ENCODE measurements at regions not wholly inside any gene's neighbourhood (a gene's known extent, or its start where the extent isn't known, plus 50 kb on each side); places are given as distances from the start of the nearest gene placed in this dataset.

DNA sequence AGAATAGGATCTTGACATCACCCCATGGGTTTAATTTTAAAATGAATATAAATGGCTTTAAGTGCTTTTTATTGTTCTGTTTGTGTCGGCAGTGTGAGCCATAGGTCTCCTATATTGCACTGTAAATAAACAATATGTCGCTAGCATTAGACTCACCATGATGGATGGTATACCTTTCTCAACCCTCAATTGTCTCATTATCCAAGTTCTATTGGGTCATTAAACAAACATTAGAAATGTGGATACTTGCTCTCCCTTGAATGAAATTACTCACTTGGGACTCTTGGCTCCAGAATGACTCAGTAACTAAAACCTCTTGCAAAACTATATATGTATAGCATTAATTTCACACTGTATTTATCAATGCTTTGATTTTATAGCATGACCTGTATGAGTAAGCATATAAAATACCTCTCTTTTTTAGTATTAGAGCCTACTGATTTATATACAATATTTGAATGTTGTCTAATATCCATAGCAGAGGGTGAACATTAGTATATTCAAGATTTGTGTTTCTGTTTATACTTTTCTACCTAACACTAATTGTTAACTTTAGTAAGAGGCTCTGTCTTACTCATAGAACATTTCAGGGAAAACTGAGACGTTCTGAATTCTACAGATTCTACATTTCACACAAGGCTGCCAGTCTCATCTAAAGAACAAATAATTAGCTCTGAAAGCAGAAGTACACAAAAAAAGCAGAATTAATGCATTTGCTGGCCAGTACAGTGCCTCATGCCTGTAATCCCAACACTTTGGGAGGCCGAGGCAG, 303.8 kb upstream of the PRR16 start:
- Mint-ChIP-seq H3K4me1 (ENCODE audit: low read depth) (no peaks in the 10 kb centered on the region), H3K36me3 (ENCODE audit: insufficient read depth) (no peaks in the 10 kb centered on the region), H3K27ac (no peak overlapping the region), H3K9me3 (ENCODE audit: low read depth) (no peaks in the 10 kb centered on the region), H3K27me3 (no peaks in the 10 kb centered on the region), H3K4me3 (ENCODE audit: low read depth) (no peak overlapping the region)
- TF ChIP-seq, protein P1, sequence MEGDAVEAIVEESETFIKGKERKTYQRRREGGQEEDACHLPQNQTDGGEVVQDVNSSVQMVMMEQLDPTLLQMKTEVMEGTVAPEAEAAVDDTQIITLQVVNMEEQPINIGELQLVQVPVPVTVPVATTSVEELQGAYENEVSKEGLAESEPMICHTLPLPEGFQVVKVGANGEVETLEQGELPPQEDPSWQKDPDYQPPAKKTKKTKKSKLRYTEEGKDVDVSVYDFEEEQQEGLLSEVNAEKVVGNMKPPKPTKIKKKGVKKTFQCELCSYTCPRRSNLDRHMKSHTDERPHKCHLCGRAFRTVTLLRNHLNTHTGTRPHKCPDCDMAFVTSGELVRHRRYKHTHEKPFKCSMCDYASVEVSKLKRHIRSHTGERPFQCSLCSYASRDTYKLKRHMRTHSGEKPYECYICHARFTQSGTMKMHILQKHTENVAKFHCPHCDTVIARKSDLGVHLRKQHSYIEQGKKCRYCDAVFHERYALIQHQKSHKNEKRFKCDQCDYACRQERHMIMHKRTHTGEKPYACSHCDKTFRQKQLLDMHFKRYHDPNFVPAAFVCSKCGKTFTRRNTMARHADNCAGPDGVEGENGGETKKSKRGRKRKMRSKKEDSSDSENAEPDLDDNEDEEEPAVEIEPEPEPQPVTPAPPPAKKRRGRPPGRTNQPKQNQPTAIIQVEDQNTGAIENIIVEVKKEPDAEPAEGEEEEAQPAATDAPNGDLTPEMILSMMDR (IDR thresholded peaks at IDR 0.05; ENCODE audit: unreplicated experiment): no peak
- DNase-seq (ENCODE audit: low spot score, unreplicated experiment): no peak

DNA sequence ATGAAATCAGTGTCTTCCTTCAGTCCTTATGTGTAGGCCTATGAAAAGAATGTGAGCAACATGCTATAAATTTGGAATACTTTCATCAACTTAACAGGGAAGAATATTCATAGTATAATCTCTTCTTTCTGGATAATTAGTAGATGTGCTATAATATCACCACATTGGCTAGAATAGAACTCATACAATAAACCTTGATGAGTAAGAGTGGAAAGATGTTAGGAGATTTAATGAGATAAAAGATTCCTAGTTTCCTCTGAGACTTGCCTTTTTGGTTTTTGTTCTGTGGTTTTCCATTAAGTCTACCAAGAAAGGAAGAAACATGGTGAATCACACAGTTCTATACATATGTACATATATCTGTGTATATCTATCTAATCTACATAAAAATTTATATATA, 301.8 kb upstream of the PRR16 start:
- TF ChIP-seq, protein P1 (IDR thresholded peaks at IDR 0.05; ENCODE audit: unreplicated experiment): no peak
- no peak overlapping the region for H3K4me3 Mint-ChIP-seq (ENCODE audit: low read depth)
- DNase-seq (ENCODE audit: low spot score, unreplicated experiment): no peak
- H3K4me1 Mint-ChIP-seq (ENCODE audit: low read depth): no peaks in the 10 kb centered on the region
- H3K9me3 Mint-ChIP-seq (ENCODE audit: low read depth): no peaks in the 10 kb centered on the region
- H3K27ac Mint-ChIP-seq: no peak overlapping the region
- no peaks in the 10 kb centered on the region for H3K36me3 Mint-ChIP-seq (ENCODE audit: insufficient read depth)
- no peaks in the 10 kb centered on the region for H3K27me3 Mint-ChIP-seq

DNA sequence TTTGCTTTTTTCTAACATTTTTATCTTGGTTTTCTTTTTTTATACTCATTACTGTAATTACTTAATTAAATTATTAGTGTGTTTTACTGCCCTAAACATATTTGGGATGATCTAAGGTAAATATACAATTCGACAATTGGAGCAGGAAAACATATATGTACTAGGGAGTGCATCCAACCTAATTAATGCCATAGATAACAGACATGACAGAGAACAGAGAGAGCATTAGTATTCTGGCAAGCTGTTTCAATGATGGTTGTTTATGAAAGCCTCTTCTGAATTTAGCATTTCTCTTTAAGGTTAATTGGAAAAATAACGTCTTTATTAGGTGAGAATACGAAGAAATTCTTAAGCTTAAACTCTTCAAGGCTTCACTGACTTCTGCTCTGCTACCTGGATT, 300.1 kb upstream of the PRR16 start:
- Mint-ChIP-seq H3K4me1 (ENCODE audit: low read depth) (no peaks in the 10 kb centered on the region), H3K36me3 (ENCODE audit: insufficient read depth) (no peaks in the 10 kb centered on the region), H3K27ac (peak overlapping the region; percentile 4), H3K4me3 (ENCODE audit: low read depth) (no peak overlapping the region), H3K27me3 (no peaks in the 10 kb centered on the region), H3K9me3 (ENCODE audit: low read depth) (no peaks in the 10 kb centered on the region)
- TF ChIP-seq, protein P1 (IDR thresholded peaks at IDR 0.05; ENCODE audit: unreplicated experiment): no peak
- DNase-seq (ENCODE audit: low spot score, unreplicated experiment): no peak

DNA sequence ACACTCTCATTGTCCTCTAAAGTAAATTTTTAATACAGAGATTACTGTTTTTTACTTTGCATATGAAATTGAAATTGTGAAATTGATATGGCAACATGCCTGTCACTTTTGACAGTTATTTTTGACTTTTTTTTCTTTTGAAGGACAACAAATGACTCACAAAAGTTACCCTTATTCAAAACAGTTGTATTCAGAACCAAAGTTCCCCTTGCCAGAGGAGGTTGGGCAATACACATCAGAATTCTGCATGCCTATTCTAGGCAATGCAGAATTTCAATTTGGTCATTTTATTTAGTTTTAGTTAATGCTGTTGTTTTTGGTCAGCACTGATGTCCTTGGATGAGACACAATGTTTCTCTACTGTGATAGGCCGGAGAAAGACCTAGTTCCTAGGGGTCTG, 299.1 kb upstream of the PRR16 start:
- TF ChIP-seq, protein P1 (IDR thresholded peaks at IDR 0.05; ENCODE audit: unreplicated experiment): no peak
- Mint-ChIP-seq H3K4me1 (ENCODE audit: low read depth) (no peaks in the 10 kb centered on the region), H3K27ac (no peak overlapping the region), H3K27me3 (no peaks in the 10 kb centered on the region), H3K9me3 (ENCODE audit: low read depth) (no peaks in the 10 kb centered on the region), H3K36me3 (ENCODE audit: insufficient read depth) (no peaks in the 10 kb centered on the region), H3K4me3 (ENCODE audit: low read depth) (no peak overlapping the region)
- DNase-seq (ENCODE audit: low spot score, unreplicated experiment): no peak

DNA sequence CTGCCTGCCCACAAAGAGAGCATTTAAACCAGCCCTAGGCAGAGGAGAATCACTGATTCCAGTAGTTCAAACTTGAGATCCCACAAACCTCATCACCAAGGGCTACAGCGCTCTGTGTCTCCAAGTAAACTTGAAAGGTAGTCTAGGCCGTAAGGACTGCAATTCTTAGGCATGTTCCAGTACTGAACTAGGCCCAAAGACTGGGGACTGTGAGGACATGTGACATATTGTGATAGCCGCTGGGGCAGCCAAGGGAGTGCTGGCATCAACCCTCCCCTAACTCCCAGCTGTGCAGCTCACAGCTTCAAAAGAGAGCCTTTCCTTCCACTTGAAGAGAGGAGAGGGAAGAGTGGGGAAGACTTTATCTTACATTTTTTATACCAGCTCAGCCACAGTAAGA, 291.0 kb upstream of the PRR16 start:
- Mint-ChIP-seq H3K4me3 (ENCODE audit: low read depth) (no peak overlapping the region), H3K4me1 (ENCODE audit: low read depth) (no peaks in the 10 kb centered on the region), H3K36me3 (ENCODE audit: insufficient read depth) (no peaks in the 10 kb centered on the region), H3K27me3 (no peaks in the 10 kb centered on the region), H3K9me3 (ENCODE audit: low read depth) (no peaks in the 10 kb centered on the region), H3K27ac (no peak overlapping the region)
- no peak for DNase-seq (ENCODE audit: low spot score, unreplicated experiment)
- TF ChIP-seq, protein P1 (IDR thresholded peaks at IDR 0.05; ENCODE audit: unreplicated experiment): no peak

Data from progenitor cell of endocrine pancreas (in vitro differentiated cells).